Raji (cell line): ENCODE measurements at regions not wholly inside any gene's neighbourhood (a gene's known extent, or its start where the extent isn't known, plus 50 kb on each side); places are given as distances from the start of the nearest gene placed in this dataset.

Experiments used
- POLR2A ChIP-seq: IDR thresholded peaks from 2 replicates; pipeline ENCODE4 v1.6.1; 2011; ENCODE audit warnings: low read depth, low read length, control low read depth; ENCODE audit not compliant: insufficient read depth

DNA sequence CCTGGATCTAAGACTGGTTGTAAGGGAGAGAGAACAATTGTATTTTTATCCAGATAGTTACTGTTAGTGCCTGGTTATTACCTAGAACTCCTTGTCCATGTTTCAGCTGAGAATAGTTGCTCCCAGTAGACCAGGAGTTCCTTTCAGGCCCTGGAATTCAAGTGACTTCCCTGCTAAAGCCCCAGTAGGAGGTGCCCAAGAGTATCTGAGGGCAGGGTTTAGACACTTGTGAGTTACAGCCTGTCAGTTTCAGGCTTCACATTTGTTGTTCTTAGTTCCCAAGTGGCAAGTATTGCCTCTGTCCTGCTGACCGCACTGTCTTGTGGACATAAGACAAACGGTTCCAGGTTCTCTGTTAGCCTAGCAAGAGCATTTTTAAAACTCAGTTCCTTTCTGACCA, 743.9 kb upstream of the SEMA6A start:
- no peak for TF ChIP-seq POLR2A

- TF ChIP-seq POLR2A: no peak
These were observed 740.5 kb upstream of the SEMA6A start for GRCh38 chr5:117315170-117315569.

GRCh38 chr5:117302949-117303348, 728.3 kb upstream of the SEMA6A start:
- TF ChIP-seq POLR2A: no peak

GRCh38 chr5:117302473-117302872, 727.9 kb upstream of the SEMA6A start:
- no peak for TF ChIP-seq POLR2A

GRCh38 chr5:117299936-117300328, 725.3 kb upstream of the SEMA6A start:
- no peak for TF ChIP-seq POLR2A

DNA sequence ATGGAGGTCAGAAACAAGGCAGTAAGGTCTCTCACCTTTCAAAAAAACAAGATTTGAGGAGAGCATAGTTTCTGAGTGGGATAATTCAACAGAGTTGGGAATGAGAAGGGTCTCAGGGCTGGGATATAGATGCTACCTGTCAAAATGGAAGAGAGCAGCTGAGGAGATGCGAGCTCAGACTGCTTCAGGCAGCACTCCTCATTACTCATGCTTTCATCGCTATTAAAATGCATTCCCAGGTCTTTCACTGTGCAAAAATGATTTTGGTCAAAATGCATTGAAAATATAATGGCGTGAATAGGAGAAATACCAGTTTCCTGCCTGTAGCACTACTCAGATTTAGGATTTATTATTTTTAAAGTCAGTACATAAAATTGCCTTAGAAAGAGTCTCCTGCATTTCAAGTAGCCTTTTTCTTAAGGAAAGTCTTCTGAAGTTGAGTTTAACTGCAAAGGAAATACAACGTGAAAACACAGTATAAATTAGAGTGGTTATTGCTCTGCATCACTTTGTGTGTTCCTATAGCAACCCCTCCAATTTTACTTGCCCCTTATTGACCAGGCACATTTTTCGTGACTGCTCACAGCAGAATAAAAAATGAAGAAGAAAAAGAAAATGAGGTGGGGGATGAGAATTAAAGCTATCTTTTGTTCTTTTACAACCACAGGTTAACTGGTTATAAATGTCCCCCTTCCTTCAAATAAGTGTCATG, 724.8 kb upstream of the SEMA6A start:
- no peak for TF ChIP-seq POLR2A

- TF ChIP-seq POLR2A: no peak
These were observed 722.2 kb upstream of the SEMA6A start for GRCh38 chr5:117296872-117297271.

- TF ChIP-seq POLR2A: no peak
These were observed 721.3 kb upstream of the SEMA6A start for GRCh38 chr5:117295941-117296340.

GRCh38 chr5:117286813-117287212, 712.2 kb upstream of the SEMA6A start:
- no peak for TF ChIP-seq POLR2A

GRCh38 chr5:117271656-117272055, 697.0 kb upstream of the SEMA6A start:
- no peak for TF ChIP-seq POLR2A

DNA sequence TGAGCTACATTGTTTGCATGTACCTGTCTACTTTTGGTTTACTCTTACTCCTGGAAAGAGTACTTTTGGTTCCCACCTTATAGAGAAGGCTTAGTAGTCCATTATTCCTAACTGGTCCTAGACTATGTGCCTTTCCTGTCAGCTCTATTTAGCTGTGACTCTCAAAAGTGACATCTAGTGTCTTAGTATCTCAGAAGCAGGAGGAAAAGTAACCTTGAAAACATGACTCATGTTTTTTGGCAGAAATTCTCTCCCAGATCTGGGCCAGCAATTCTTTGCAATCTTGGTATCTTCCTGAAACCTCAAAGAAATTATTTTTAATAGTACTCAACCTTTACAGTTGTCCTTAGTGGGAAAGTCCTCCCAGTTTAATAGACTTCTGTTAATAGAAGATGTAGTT, 691.7 kb upstream of the SEMA6A start:
- no peak for TF ChIP-seq POLR2A

DNA sequence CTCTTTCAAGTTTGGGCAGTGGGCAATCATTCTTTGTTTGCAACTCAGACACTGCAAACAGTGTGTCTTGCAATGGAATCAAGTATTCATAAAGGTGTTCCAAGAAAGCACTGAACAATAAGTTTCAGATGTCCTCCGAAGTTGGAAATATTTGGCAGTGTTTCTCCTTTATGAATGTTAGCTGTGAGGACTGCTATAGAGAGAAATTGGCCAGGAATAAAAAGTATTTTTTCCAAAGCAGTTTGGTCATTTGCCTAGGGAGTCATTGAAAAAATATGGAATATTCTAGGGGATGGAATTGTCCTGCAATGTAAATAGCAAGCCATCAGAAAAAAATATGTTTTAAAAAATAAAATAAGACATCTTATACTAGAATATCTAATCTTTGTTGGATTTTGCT, 688.6 kb upstream of the SEMA6A start:
- TF ChIP-seq POLR2A: no peak

DNA sequence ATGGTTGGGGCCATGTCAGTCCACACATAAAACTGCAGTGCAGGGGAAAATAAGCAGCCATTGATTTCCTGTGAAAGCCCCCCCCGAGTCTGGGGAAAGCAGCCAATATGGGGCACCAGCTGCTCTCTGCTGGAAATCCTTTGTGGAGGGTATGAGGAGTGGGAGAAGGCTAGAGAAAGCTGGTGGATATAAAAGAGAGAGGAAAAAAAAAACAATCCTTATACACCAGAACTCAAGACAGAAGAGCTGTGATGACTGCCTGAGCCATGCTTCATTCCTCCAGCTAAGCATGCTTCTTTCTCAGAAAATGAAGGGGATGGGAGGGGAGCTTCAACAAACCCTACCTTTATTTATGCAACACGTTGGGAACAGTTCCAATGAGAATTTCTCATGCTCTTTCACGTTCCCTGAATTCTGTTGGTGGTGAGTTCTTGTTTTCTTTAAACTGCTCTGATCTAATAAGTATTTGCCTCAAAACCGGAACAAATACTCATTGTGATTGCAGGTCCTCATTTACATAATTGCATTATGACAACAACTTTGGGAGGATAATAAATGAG, 688.0 kb upstream of the SEMA6A start:
- no peak for TF ChIP-seq POLR2A

DNA sequence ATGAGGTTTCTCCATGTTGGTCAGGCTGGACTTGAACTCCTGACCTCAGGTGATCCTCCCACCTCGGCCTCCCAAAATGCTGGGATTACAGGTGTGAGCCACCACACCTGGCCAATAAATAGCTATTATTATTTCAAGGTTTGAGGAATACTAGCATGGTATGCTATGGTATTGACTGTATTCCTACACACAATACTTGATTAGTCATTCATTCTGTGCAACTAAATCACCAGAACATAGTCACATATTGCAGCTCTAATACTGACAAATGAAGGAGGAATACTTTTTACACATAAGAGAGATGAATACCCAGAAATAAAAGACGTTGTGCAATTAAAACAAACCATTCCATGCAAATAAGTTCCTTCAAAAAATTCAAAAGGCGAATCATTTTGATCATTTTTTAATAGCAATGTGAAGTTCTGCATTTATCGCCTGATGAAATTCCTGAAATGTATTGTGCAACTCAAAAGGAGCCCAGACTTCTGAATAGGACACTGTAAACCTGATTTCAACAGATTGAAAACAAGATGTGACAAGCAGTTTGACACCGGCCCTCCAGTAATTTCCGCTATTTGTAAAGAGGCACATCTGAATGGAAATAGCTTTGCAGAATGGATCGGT, 687.4 kb upstream of the SEMA6A start:
- TF ChIP-seq POLR2A: no peak

GRCh38 chr5:117255211-117256027, 680.8 kb upstream of the SEMA6A start:
- no peak for TF ChIP-seq POLR2A

DNA sequence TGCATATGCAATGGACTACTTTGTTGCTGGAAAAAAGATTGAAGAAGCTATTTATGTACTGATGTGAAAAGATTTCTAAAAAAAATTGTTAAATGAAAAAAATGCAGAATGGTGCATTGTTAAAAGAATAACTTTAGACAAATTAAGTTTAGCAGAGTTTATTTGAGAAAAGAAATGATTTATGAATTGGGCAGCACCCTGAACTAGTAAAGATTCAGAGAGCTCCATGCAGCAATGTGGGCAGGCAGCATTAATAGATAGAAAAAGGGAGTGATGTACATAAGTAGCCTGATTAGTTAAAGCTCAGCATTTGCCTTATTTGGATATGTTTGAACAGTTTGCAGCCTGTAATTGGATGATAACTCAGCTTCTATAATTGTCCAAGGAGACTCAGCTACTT, 677.9 kb upstream of the SEMA6A start:
- no peak for TF ChIP-seq POLR2A
